GM10266 (cell line): ENCODE measurements at regions not wholly inside any gene's neighbourhood (a gene's known extent, or its start where the extent isn't known, plus 50 kb on each side); places are given as distances from the start of the nearest gene placed in this dataset.

Experiments
- DNase-seq: peaks from one replicate; pipeline ENCODE4 v3.0.0; 2012; ENCODE audit errors: extremely low spot score
- TF ChIP-seq, protein P1 (sequence below): IDR thresholded peaks from 2 replicates; pipeline ENCODE4 v1.5.1; 2012; ENCODE audit warnings: mild to moderate bottlenecking, low read depth; ENCODE audit not compliant: control insufficient read depth, insufficient read depth; ENCODE audit errors: missing control alignments

DNA sequence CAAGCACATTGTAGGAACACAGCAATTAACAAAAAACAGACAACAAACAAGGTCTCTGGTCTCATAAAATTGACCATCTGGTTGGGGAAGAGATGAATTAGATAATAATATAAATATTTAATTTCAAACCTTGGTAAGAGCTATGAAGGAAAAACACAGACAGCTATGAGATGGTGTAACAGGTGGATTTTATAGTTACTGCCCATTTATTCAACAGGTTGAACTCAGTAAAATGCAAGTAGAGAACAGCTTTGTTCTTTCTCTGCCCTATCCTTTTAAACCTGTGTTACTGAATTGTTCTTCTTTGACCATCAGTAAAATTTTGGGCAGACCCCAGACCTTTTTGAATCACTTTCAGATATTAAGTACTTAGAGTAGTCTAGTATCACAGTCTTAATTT lies 77.6 kb upstream of the FAM216B start:
- DNase-seq = no peak
- TF ChIP-seq, protein P1, sequence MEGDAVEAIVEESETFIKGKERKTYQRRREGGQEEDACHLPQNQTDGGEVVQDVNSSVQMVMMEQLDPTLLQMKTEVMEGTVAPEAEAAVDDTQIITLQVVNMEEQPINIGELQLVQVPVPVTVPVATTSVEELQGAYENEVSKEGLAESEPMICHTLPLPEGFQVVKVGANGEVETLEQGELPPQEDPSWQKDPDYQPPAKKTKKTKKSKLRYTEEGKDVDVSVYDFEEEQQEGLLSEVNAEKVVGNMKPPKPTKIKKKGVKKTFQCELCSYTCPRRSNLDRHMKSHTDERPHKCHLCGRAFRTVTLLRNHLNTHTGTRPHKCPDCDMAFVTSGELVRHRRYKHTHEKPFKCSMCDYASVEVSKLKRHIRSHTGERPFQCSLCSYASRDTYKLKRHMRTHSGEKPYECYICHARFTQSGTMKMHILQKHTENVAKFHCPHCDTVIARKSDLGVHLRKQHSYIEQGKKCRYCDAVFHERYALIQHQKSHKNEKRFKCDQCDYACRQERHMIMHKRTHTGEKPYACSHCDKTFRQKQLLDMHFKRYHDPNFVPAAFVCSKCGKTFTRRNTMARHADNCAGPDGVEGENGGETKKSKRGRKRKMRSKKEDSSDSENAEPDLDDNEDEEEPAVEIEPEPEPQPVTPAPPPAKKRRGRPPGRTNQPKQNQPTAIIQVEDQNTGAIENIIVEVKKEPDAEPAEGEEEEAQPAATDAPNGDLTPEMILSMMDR = no peak

DNA sequence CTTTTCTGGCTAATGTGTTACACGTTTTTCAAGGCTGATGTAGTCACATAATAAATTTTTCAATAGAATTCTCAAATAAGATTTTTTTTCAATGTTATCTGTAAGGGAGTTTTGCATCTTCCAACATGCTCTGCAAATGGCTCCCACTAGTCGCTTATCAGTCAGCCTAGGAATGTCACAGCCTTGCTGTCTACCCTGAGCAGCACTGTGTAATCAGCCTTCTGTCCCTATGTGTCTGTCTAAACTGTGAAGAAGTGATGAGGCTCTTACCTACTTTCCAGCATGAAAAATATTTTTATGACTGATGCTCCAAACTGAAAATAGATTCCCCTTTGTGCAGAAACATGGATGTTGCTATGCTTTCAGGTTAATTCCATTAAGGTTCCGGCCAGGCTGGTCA lies 75.1 kb upstream of the FAM216B start:
- TF ChIP-seq, protein P1 = no peak
- DNase-seq = no peak

DNA sequence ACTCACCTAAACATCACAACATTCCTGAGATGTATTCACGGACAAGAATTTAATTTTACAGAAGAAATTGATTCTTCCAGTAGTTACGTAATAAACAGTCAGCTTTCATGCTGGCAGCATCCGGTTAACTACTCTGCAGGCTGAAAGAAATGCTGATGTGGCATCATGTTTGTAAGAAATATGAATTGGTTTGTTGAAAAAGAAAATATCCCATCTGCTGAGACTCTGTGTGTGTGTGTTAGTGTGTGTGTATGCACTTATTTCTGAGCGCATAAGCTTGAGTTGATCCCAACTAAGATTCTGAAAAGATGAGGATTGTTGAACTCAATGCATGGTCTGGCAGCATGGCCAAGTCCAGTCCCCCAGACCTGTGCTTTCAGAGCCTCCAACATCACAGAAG lies 74.3 kb upstream of the FAM216B start:
- TF ChIP-seq, protein P1 = no peak
- no peak for DNase-seq

DNA sequence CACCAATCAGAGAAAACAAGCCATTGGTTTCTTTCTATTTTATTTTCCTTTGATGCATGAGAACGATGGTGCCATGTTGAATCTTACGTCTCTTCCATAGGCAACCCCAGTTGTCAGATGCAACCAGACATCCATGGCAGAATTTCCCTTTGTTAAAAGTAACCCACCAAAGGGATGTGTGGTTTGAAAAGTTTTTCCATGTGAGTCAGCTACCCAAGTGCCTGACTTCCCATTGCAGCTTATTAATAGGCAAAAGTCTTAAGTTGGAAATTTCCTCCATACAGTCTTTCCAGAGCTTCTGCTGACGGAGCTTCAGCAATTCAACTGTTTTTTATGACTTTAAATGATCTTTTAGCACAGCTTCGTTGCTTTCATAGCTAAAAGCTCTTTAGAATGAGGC lies 73.8 kb upstream of the FAM216B start:
- TF ChIP-seq, protein P1 = no peak
- DNase-seq = no peak

DNA sequence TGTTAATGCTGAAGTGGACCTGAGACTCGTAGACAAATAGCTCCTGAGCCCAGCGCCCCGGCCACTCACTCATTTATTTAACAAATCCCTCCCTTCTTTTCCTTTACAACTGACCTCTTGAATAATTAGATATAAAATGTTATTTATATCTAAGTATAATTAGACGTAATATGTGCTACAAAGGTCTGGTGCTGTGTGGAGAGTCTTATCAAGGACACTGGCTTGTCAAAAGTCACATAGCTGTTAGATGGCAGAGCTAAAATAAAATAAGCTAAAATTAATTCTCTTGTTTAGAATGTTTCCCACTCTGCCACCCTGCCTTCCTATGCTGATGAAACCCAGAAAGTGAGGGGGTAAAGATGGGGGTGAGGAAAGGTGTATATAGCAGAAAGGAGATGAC lies 73.0 kb upstream of the FAM216B start:
- DNase-seq = no peak
- TF ChIP-seq, protein P1 = no peak

DNA sequence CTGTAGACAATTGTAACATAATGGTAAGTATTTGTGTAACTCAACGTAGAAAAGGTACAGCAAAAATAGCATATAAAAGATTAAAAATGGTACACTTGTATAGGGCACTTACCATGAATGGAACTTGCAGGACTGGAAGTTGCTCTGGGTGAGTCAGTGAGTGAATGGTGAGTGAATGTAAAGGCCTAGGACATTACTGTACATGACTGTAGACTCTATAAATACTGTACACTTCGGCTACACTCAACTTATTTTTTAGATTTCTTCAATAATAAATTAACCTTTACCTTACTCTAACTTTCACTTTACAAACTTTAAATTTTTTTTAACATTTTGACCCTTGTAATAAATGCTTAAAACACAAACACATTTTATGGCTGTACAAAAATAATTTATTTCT lies 72.1 kb upstream of the FAM216B start:
- TF ChIP-seq, protein P1 = no peak
- DNase-seq = no peak

DNA sequence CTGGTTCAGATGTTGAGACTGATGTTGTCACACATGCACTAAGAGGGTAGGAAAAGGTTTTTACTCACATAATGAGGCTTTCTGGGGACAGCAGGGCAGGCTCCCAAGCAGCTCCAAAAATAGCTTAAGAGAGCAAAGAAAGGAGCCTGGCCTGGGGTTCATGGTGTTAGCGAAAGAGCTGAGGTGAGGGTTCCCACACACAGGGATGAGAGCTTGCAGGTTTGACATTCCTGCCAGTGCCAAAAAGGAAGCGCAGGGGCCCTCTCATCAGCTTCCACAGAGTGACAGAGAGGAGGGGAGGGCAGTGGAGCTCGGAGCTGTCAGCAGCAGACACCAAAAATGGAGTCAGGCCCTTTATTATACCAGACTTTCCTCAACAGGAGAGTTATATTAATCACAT lies 65.5 kb upstream of the FAM216B start:
- TF ChIP-seq, protein P1 = no peak
- DNase-seq = no peak

DNA sequence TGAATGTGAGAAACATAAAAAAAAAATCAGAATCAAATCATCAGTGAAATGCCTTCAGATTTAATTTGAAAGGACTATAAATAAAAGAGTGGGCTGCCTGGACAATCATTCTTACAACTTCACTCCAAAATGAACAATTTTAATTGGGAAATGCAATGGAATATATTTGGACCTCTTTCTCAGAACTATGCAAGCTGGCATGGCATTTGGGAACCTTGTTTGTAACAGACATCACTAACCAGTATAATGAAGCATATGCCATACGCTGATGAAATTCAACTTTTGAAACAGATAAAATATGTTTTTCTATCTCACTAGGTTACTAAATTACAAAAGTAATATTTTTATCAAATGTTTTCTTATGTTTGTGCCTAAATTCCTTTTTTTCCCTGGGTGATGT lies 64.2 kb upstream of the FAM216B start:
- DNase-seq = no peak
- TF ChIP-seq, protein P1 = no peak
